B cell (primary cell): ENCODE measurements at regions not wholly inside any gene's neighbourhood (a gene's known extent, or its start where the extent isn't known, plus 50 kb on each side); places are given as distances from the start of the nearest gene placed in this dataset.

Source experiments
- ATAC-seq: fragments of 200-7000 bp; cut with Tn5 transposase; one replicate; pipeline ENCODE4 v1.10.0; 2021; ENCODE audit warnings: low read depth, mild to moderate bottlenecking, moderate number of reproducible peaks, moderate library complexity
- CTCF ChIA-PET: fragments of 350-600 bp; sonication (Branson Sonifier 250); formaldehyde crosslinking; loops from one replicate; lab custom pipeline; 2021; ENCODE audit warnings: antibody characterized with exemption, inconsistent platforms; lab: Charles Lee
- POLR2A ChIA-PET: fragments of 350-600 bp; sonication (Branson Sonifier 250); formaldehyde crosslinking; loops from one replicate; lab custom pipeline; 2021; ENCODE audit warnings: antibody characterized with exemption; lab: Charles Lee
- DNase-seq: peaks from one replicate; pipeline ENCODE4 v3.0.0; 2013
- H2AFZ ChIP-seq: 2 replicates; pipeline ENCODE4 v1.6.1; 2012; ENCODE audit warnings: mild to moderate bottlenecking, low read depth, low read length; ENCODE audit not compliant: insufficient read depth, poor library complexity, severe bottlenecking
- H3K27ac ChIP-seq, 2 donors: 1 replicate in 1 of 2; 2 replicates in 1 of 2; pipeline ENCODE4 v1.5.1; 2012 to 2013; ENCODE audit warnings: low read length in 2 of 2, mild to moderate bottlenecking in 2 of 2, moderate library complexity in 1 of 2
- H3K27me3 ChIP-seq, 4 experiments: fragments of 200-600 bp in 1 of 4; sonication (generic) in 1 of 4; replicated peaks in 1 of 4; 1 replicate in 2 of 4; 2 replicates in 2 of 4; pipeline versions ENCODE4 v1.6.1 to v1.7.0; 2013 to 2016; ENCODE audit warnings: low read length in 3 of 4, mild to moderate bottlenecking in 2 of 4, mixed read lengths in 1 of 4, moderate library complexity in 1 of 4; ENCODE audit not compliant: insufficient read depth in 4 of 4, control insufficient read depth in 3 of 4; ENCODE audit errors: control extremely low read depth in 1 of 4
- H3K36me3 ChIP-seq, 2 experiments: replicated peaks in 1 of 2; 1 replicate in 1 of 2; 2 replicates in 1 of 2; pipeline versions ENCODE4 v1.6.1 to v1.7.1; 2013; ENCODE audit warnings: low read length in 1 of 2; ENCODE audit not compliant: insufficient read depth in 2 of 2, control insufficient read depth in 1 of 2; ENCODE audit errors: control extremely low read depth in 1 of 2, extremely low read depth in 1 of 2
- H3K4me1 ChIP-seq, 2 donors: fragments of 200-600 bp in 1 of 2; sonication (generic) in 1 of 2; 1 replicate in 1 of 2; 2 replicates in 1 of 2; pipeline versions ENCODE4 v1.5.1 to v1.6.1; 2013 to 2017; ENCODE audit warnings: low read length in 2 of 2; ENCODE audit not compliant: control insufficient read depth in 2 of 2, insufficient read depth in 2 of 2
- H3K4me2 ChIP-seq: replicated peaks from 2 replicates; pipeline ENCODE3; 2012; ENCODE audit warnings: mild to moderate bottlenecking, low read depth, low read length; ENCODE audit not compliant: poor library complexity, severe bottlenecking
- H3K4me3 ChIP-seq, 5 experiments: fragments of 200-600 bp in 1 of 5; sonication (generic) in 1 of 5; 1 replicate in 3 of 5; 2 replicates in 2 of 5; pipeline versions ENCODE4 v1.5.1 to v1.7.0; 2011 to 2016; ENCODE audit warnings: low read length in 4 of 5, mild to moderate bottlenecking in 4 of 5, low read depth in 2 of 5, control low read depth in 1 of 5, moderate library complexity in 1 of 5; ENCODE audit not compliant: insufficient read depth in 1 of 5; ENCODE audit errors: control extremely low read depth in 1 of 5, extremely low read depth in 1 of 5
- H3K79me2 ChIP-seq: fragments of 200-600 bp; sonication (generic); one replicate; pipeline ENCODE4 v1.6.0; 2016; ENCODE audit warnings: low read length; ENCODE audit not compliant: control insufficient read depth, insufficient read depth
- H3K9ac ChIP-seq: fragments of 200-600 bp; sonication (generic); 2 replicates; pipeline ENCODE4 v1.6.1; 2017; ENCODE audit warnings: mild to moderate bottlenecking, low read length, moderate library complexity
- H3K9me3 ChIP-seq, 3 donors: one replicate each; pipeline versions ENCODE4 v1.6.1 to v1.7.1; 2013; ENCODE audit warnings: low read length in 2 of 3; ENCODE audit not compliant: control insufficient read depth in 2 of 3, insufficient read depth in 1 of 3; ENCODE audit errors: control extremely low read depth in 1 of 3
- H4K20me1 ChIP-seq: 2 replicates; pipeline ENCODE4 v1.6.0; 2012; ENCODE audit warnings: mild to moderate bottlenecking, low read length; ENCODE audit not compliant: insufficient read depth, control insufficient read depth, poor library complexity, severe bottlenecking
- H3K27ac Mint-ChIP-seq: one replicate; pipeline ENCODE4 v1.8.0; 2021; ENCODE audit warnings: mixed read lengths
- H3K27me3 Mint-ChIP-seq: one replicate; pipeline ENCODE4 v1.8.0; 2021; ENCODE audit warnings: mixed read lengths
- H3K4me1 Mint-ChIP-seq: one replicate; pipeline ENCODE4 v1.8.0; 2021; ENCODE audit warnings: mixed read lengths
- H3K4me3 Mint-ChIP-seq: one replicate; pipeline ENCODE4 v1.8.0; 2021; ENCODE audit warnings: mixed read lengths
- H3K9me3 Mint-ChIP-seq: one replicate; pipeline ENCODE4 v1.8.0; 2022; ENCODE audit warnings: mixed read lengths; ENCODE audit not compliant: insufficient read depth
- CTCF ChIP-seq: fragments of 200-600 bp; IDR thresholded peaks from one replicate; pipeline ENCODE4 v1.8.0; 2022; ENCODE audit warnings: antibody characterized with exemption, mild to moderate bottlenecking
- EZH2 ChIP-seq: IDR thresholded peaks from 2 replicates; pipeline ENCODE4 v1.6.1; 2012; ENCODE audit warnings: borderline replicate concordance, low read depth, mild to moderate bottlenecking, moderate library complexity, low read length; ENCODE audit not compliant: insufficient read depth, poor library complexity, severe bottlenecking
- WGBS: methylation state at CpG from one replicate; pipeline ENCODE4 v1.1.5; 2013; ENCODE audit warnings: missing lambda C conversion rate; ENCODE audit not compliant: insufficient coverage; 5-methylcytosine and 5-hydroxymethylcytosine counted together
- intact Hi-C: fragments of 100-400 bp; cut with micrococcal nuclease; formaldehyde crosslinking; loops from one replicate; pipeline ENCODE4 v1.10.0; 2022

- H3K27me3 Mint-ChIP-seq: peaks cover 30% of the 10 kb centered on the region
- no peaks in the 10 kb centered on the region for H4K20me1 ChIP-seq
- no peak for ATAC-seq
Measured at GRCh38 chr2:173673640-173674039, 291.5 kb downstream of the SP3 start.

GRCh38 chr2:173676647-173677046 is 288.5 kb downstream of the SP3 start:
- Histone ChIP-seq H3K9ac (no peak overlapping the region), H3K4me3 (no peak overlapping the region), H2AFZ (no peak overlapping the region), H3K36me3 (no peaks in the 10 kb centered on the region), H3K27ac (no peak overlapping the region), H3K4me1 (no peaks in the 10 kb centered on the region), H3K79me2 (no peaks in the 10 kb centered on the region), H3K27me3 (peaks cover 0 to 8% (median 0%) of the 10 kb centered on the region in 4 experiments), H4K20me1 (no peaks in the 10 kb centered on the region), H3K4me2 (no peak overlapping the region), H3K9me3 (peaks cover 0 to 4% (median 3%) of the 10 kb centered on the region in 3 donors)
- peaks cover 28% of the 10 kb centered on the region for H3K27me3 Mint-ChIP-seq
- POLR2A ChIA-PET: no interaction called here
- H3K9me3 Mint-ChIP-seq: peaks cover 3% of the 10 kb centered on the region
- intact Hi-C loops: no loop called here
- no peak overlapping the region for H3K4me3 Mint-ChIP-seq
- 14% methylated on average over 1 of the region's 1 CpG for WGBS
- H3K4me1 Mint-ChIP-seq: no peaks in the 10 kb centered on the region
- TF ChIP-seq CTCF (no peak), EZH2 (no peak)
- no peak for ATAC-seq
- no peak overlapping the region for H3K27ac Mint-ChIP-seq
- CTCF ChIA-PET: no interaction called here
- no peak for DNase-seq

More at GRCh38 chr2:173673640-173674039, 291.5 kb downstream of the SP3 start:
- no peaks in the 10 kb centered on the region for H3K36me3 ChIP-seq
- TF ChIP-seq EZH2 (no peak), CTCF (no peak)
- intact Hi-C loops: no loop called here
- no peak overlapping the region for H3K27ac ChIP-seq
- POLR2A ChIA-PET: no interaction called here
- no peak overlapping the region for H3K4me2 ChIP-seq
- no peaks in the 10 kb centered on the region for H3K79me2 ChIP-seq
- H3K9me3 ChIP-seq: no peaks in the 10 kb centered on the region
- H3K27me3 ChIP-seq: peaks cover 0 to 8% (median 2%) of the 10 kb centered on the region in 4 experiments
- H3K4me1 Mint-ChIP-seq: no peaks in the 10 kb centered on the region
- no peak overlapping the region for H3K9ac ChIP-seq
- H3K9me3 Mint-ChIP-seq: no peaks in the 10 kb centered on the region
- DNase-seq: no peak
- no peak overlapping the region for H3K27ac Mint-ChIP-seq
- H3K4me3 ChIP-seq: no peak overlapping the region
- H3K4me3 Mint-ChIP-seq: no peak overlapping the region
- H2AFZ ChIP-seq: no peak overlapping the region
- H3K4me1 ChIP-seq: no peaks in the 10 kb centered on the region
- CTCF ChIA-PET: no interaction called here
- WGBS: no CpG with 5 or more reads among the region's 1 CpG
